CD4-positive, alpha-beta T cell treated with Interleukin-10 for 1 hour (primary cell): ENCODE measurements at regions not wholly inside any gene's neighbourhood (a gene's known extent, or its start where the extent isn't known, plus 50 kb on each side); places are given as distances from the start of the nearest gene placed in this dataset.
A peak's percentile ranks its signal among the peaks of the same experiment; 100 is the strongest.
"Not testable (repeated sequence)": the region's sequence is repeated elsewhere in the genome, so short reads cannot be mapped to it uniquely, and the experiment has no call there.

ENCODE experiments used
- DNase-seq: peaks from one replicate; pipeline ENCODE4 v3.0.0-alpha.2; 2020

GRCh38 chr11:13183826-13184196, 93.8 kb upstream of the BMAL1 start:
- no peak for DNase-seq

GRCh38 chr11:13184295-13184794, 93.2 kb upstream of the BMAL1 start:
- no peak for DNase-seq

GRCh38 chr11:13188179-13188578, 89.4 kb upstream of the BMAL1 start:
- no peak for DNase-seq

DNA sequence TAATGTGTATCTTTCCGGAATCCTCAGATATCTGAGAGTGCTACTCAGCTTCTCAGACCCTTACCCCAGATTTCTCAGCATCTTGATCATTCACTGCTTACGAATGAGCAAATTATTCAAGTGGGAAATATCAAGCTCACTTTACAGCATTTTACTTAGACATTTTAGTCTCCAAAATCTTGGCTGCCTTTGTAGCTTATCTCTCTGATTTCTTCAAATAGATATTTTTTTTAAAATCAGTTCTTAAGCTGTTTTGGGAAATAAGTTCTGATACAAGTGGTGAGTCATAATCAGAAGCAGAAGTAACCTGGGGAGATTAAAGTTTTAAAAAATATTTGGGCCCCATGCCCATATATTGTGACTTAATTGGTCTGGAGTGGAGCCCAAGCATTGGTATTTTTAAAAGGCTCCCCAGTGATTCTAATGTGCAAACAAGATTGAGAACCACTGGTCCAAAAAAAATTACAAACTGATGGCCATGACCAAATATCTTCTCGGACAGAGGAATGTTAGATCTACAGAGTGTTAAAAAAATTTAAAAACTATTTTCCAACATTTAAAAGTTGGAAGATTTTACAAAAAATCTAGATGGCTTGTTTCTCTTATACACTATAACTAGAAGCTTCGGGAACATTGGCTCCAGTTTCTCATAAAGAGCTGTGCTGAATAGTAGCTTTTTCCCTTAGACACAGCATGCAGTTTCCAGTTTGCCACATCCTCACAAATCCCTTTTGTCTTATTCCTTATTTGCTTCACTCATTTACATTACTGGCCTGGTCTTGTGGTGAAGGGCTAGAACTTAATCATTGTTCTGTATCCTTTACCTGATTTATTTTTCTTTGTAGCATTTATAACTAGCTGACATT, 87.8 kb upstream of the BMAL1 start:
- no peak for DNase-seq

GRCh38 chr11:13193613-13194012, 84.0 kb upstream of the BMAL1 start:
- no peak for DNase-seq

DNA sequence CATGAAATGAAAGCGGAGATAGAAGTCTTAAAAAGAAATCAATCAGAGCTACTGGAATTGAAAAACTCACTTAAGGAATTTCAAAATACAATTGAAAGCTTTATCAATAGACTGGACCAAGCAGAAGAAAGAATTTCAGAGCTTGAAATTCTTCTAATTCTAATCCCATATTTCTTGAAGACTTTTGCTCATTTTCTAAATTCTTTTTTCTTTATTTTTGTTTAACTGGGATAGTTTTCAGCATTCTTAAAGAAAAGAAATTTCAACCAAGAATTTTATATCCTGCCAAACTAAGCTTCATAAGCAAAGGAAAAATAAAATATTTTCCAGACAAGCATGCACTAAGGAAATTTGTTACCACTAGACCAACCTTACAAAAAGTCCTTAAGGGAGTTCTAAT, 80.2 kb upstream of the BMAL1 start:
- not testable (repeated sequence) for DNase-seq

- no peak for DNase-seq
These were observed 72.1 kb upstream of the BMAL1 start for GRCh38 chr11:13205486-13205885.

DNA sequence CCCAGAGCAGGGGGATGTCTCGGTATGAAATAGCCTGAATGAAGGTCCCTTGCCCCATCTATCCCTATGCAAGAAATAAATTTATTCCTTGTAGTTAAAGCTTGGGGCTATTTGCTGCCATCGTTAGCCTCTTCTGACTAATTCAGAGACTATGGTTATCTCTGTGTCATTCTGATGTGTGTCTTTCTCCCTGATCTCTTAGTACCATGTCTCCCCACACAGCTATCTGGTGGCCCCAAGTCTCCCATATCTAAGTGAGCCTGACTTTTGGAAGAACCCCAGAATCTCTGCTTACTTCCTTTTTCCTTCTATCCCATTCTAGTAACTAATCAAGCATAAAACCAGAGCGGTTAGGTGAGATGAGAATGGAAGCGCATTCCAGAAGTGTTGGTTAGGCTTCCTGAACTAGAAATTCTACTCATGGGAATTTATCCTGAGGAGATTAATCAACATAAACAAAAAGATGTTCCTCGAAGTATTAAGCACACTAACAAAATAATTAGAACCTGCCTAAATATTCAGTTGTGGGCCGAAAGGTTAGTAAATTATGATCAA, 71.4 kb upstream of the BMAL1 start:
- no peak for DNase-seq

DNA sequence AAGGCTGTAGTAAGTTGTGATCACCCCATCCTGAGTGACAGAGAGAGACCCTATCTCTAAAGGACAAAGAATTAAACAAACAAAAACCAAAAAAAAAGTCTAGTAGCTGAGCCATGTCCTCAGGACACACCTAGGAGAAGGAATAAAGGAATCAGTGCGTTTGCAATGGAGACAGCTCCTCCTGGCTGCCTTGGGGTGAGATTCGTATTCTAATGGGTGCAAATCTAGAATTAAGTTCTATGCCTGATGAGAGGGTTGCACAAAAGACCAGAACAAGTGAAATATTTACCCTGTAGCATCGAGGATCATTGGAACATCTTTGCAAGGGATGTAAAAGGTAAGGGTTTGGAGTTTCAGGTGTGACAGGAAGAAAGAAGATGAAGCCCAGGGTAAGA, 70.3 kb upstream of the BMAL1 start:
- DNase-seq, result no peak

DNA sequence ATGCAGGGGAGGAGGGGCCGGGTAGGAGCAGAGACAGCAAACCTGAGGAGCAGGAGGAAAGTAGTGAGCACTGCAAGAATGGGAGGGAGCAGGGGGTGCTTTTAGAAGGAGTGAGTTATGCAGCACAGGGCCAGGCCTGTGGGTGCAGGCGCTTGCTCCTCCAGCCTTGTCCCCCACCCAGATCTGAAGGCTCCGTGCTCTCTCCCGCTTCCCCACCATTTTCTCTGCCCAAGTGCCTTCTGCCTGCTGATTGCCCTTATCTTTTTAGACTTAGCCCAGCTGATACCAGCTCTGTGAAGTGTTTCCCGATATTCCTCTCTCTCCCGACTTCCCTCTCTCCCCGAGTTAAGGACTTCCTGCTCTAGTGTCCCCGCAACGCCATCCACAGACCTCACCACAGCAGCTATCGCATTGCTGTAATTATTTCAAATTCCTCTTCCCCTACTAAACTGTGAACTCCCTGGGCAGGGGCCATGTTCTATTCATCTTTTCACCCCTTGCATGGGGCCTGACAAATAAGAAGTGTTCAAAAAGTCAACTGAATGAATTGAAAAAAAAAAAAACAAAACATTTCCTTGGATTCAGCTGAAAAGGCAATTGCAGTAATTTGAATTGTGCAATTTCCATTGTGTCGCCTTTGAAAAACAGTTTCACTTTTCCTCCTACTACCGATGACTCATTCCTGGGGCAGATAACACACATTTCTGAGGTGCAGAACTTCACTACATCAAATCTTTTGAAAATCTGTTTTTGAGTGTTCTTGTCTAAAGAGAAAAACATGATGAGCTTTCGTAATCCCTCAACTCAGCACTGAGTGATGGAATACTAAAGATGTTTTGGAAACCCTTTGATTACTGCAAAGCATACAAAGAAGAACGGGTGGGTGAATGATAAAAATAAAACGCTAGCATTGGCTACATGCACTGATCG, 69.7 kb upstream of the BMAL1 start:
- peak; percentile 40 for DNase-seq

GRCh38 chr11:13208921-13209320, 68.7 kb upstream of the BMAL1 start:
- no peak for DNase-seq

- no peak for DNase-seq
These were observed 68.2 kb upstream of the BMAL1 start for GRCh38 chr11:13209379-13209778.

DNA sequence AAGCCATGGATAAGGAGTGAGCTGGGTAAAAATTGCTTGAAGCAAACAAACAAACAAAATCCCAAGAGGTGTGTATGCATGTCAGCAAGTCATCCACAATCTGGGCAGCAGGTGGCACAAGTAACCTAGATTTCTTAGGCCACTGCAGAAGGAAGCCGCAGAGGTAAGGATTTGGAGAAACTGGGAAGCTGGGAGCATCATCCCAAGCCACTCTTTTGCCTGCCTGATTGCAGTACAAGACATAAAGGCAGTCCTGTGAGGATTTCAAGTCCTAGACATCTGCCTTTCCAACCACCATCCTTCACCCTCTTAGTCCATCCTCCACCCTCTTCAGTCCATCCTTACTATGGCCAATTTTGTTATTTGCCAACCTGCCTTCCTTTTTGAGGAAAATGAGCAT, 67.2 kb upstream of the BMAL1 start:
- DNase-seq, result peak; percentile 28

- no peak for DNase-seq
These were observed 63.3 kb upstream of the BMAL1 start for GRCh38 chr11:13214276-13214675.

GRCh38 chr11:13215149-13215548, 62.4 kb upstream of the BMAL1 start:
- no peak for DNase-seq

DNA sequence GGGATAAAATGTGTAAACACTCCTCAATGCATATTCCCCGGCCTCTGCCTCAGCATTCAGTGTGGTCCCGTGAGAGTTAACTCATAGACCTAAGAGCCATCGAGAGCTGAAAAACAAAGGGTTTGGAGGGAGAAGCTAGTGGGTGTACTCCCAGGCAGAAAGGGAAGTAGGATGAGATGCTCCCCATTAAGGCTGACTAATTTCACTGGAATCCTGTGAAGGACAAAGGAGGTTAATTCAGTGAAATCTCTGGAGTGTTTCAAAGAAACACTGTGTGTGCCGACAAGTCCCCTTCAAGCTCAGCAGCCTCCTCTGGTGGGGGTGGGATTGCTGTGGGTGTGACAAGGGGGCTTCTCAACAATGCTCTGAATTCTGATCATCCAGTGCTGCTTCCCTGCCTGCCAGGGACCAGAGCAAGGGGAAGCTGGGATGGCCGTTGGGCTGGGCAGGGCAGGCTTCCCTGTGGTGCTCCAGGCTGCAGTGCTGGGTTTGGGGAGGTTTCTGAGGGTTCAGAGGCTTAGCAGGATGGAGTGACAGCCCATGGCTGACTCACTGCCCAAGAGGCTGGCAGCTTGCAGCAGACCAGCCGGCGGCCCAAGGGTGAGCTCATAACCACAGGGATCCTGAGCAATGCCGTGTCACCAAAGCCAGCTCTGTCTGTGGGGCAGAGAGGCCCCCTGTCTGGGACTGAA, 61.4 kb upstream of the BMAL1 start:
- no peak for DNase-seq

- DNase-seq, result no peak
These were observed 60.9 kb upstream of the BMAL1 start for GRCh38 chr11:13216711-13217075.

DNA sequence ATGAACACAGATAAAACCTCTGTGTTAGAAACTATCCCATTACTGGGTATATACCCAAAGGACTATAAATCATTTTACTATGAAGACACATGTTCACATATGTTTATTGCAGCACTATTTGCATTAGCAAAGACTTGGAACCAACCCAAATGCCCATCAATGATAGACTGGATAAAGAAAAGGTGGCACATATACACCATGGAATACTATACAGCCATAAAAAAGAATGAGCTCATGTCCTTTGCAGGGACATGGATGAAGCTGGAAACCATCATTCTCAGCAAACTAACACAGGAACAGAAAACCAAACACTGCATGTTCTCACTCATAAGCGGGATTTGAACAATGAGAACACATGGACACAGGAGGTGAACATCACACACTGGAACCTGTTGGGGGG, 58.9 kb upstream of the BMAL1 start:
- not testable (repeated sequence) for DNase-seq

- no peak for DNase-seq
These were observed 57.4 kb upstream of the BMAL1 start for GRCh38 chr11:13220148-13220547.

GRCh38 chr11:13221722-13222121, 55.9 kb upstream of the BMAL1 start:
- DNase-seq, result no peak

- no peak for DNase-seq
These were observed 55.3 kb upstream of the BMAL1 start for GRCh38 chr11:13222285-13222684.

GRCh38 chr11:13223112-13223511, 54.5 kb upstream of the BMAL1 start:
- no peak for DNase-seq

DNA sequence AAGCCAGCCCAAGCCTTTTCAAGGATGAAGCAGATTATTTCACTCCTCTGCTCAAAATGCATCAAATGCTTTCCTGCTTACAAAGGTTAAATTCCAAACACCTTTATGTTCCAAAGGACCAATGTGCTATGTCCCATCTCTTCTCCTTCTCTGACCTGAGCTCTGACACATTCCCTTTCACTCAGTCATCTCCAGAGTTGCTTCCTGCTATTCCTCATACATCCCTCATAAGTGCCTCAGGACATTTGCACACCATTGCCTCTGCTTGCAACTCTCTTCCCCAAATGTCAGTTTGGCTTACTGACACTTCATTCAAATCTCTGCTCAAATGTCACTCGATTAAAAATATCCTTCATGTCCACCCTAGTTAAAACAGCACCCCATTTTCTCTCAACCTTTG, 53.3 kb upstream of the BMAL1 start:
- DNase-seq, result no peak
